Activated naive CD4-positive, alpha-beta T cell treated with Interleukin-2 at 50 U/mL for 16 hours (primary cell): ENCODE measurements at regions not wholly inside any gene's neighbourhood (a gene's known extent, or its start where the extent isn't known, plus 50 kb on each side); places are given as distances from the start of the nearest gene placed in this dataset.

Source experiments
- DNase-seq: peaks from one replicate; pipeline ENCODE4 v3.0.0-alpha.2; 2020

- DNase-seq = no peak
These were observed 310.1 kb upstream of the MSX2 start for GRCh38 chr5:174414315-174414710.

- no peak for DNase-seq
These were observed 305.4 kb upstream of the MSX2 start for GRCh38 chr5:174418809-174419539.

- DNase-seq = peak; percentile 80
These were observed 304.7 kb upstream of the MSX2 start for GRCh38 chr5:174419540-174420132.

GRCh38 chr5:174420651-174421407 lies 303.6 kb upstream of the MSX2 start:
- DNase-seq = no peak

- DNase-seq = no peak
These were observed 303.0 kb upstream of the MSX2 start for GRCh38 chr5:174421408-174421805.

GRCh38 chr5:174423558-174423957 lies 300.8 kb upstream of the MSX2 start:
- DNase-seq = no peak

- DNase-seq = no peak
These were observed 299.9 kb upstream of the MSX2 start for GRCh38 chr5:174424219-174425053.

GRCh38 chr5:174425271-174425963 lies 299.0 kb upstream of the MSX2 start:
- DNase-seq = no peak

- DNase-seq = no peak
These were observed 298.5 kb upstream of the MSX2 start for GRCh38 chr5:174425964-174426290.

- DNase-seq = no peak
These were observed 298.0 kb upstream of the MSX2 start for GRCh38 chr5:174426388-174426787.

GRCh38 chr5:174426851-174427250 lies 297.5 kb upstream of the MSX2 start:
- no peak for DNase-seq

- no peak for DNase-seq
These were observed 297.1 kb upstream of the MSX2 start for GRCh38 chr5:174427304-174427703.

GRCh38 chr5:174428895-174429294 lies 295.5 kb upstream of the MSX2 start:
- DNase-seq = no peak

GRCh38 chr5:174430940-174431339 lies 293.4 kb upstream of the MSX2 start:
- no peak for DNase-seq

- DNase-seq = no peak
These were observed 292.9 kb upstream of the MSX2 start for GRCh38 chr5:174431504-174431903.

GRCh38 chr5:174433098-174433497 lies 291.3 kb upstream of the MSX2 start:
- DNase-seq = no peak

GRCh38 chr5:174436750-174437149 lies 287.6 kb upstream of the MSX2 start:
- no peak for DNase-seq

GRCh38 chr5:174444479-174445188 lies 279.7 kb upstream of the MSX2 start:
- no peak for DNase-seq

GRCh38 chr5:174446446-174446845 lies 277.9 kb upstream of the MSX2 start:
- DNase-seq = no peak

GRCh38 chr5:174446988-174447387 lies 277.4 kb upstream of the MSX2 start:
- DNase-seq = no peak

GRCh38 chr5:174448041-174448440 lies 276.3 kb upstream of the MSX2 start:
- no peak for DNase-seq

GRCh38 chr5:174448662-174449061 lies 275.7 kb upstream of the MSX2 start:
- no peak for DNase-seq
